ENCODE measurements at regions not wholly inside any gene's neighbourhood (a gene's known extent, or its start where the extent isn't known, plus 50 kb on each side); places are given as distances from the start of the nearest gene placed in this dataset.

GRCh38 chr18:2425426-2426317 lies 145.6 kb downstream of the METTL4 start:
- DNase-seq (ENCODE audit: low read depth) = no peak

DNA sequence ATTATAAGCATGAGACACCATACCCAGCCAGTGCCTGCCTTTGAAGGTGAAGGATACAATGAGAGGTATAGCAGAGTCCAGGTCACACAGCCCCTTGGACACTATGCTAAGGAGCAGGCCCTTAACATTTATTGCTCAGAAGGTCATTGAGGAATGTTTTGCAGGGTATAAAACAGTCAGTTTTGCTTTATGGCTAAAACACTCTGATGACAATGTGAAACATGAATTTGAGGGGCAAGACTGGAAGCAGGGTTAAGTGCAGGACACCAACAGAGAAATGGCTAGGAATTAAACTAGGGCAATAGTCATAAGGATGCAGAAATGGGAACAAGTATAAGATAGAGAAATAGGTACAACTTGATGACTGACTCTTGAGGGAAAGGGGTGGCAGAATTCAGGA lies 141.1 kb downstream of the METTL4 start:
- DNase-seq (ENCODE audit: low read depth) = no peak

DNA sequence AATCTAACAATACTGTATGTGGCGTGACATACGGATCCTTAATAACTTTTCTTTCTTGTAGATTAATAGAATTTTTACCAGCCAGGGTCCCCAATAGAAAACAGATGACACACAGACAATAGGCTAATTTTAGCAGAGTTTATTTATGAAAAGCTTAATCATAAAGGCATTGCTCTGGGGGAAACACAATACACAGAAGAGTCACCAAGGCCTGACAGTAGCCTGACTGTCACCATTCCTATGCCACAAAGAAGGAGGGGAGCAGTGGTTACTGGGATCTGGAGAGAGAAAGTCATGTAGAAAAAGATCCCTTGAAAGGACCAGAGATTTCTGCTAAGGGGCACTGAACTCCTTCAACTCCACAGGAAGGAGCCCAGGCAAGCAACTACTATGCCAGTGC lies 139.5 kb downstream of the METTL4 start:
- DNase-seq (ENCODE audit: low read depth) = no peak

DNA sequence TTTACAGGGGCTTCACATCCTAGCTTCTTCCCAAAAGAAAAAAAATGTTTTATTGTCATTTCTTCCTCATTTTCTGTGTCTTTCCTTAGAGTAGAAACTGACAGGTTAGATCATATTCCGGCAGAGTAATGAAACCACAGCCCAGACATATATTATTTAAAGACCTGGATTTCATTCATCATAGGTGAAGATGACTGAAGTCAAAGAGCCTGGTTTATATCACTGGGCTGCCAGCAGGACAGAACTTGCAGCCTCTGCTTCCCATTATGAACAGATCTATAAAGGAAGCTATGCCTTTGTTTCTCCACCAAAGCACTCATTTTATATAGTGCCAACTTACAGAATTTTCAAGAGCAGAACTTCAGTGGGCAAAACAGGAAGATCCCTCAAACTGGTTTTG lies 137.9 kb downstream of the METTL4 start:
- no peak for DNase-seq (ENCODE audit: low read depth)

- no peak for DNase-seq (ENCODE audit: low read depth)
Measured at GRCh38 chr18:2441544-2441943, 129.8 kb downstream of the METTL4 start.

GRCh38 chr18:2442006-2442405 lies 129.3 kb downstream of the METTL4 start:
- no peak for DNase-seq (ENCODE audit: low read depth)

GRCh38 chr18:2442726-2443275 lies 128.5 kb downstream of the METTL4 start:
- no peak for DNase-seq (ENCODE audit: low read depth)

- DNase-seq (ENCODE audit: low read depth) = no peak
Measured at GRCh38 chr18:2444201-2444875, 127.0 kb downstream of the METTL4 start.

DNA sequence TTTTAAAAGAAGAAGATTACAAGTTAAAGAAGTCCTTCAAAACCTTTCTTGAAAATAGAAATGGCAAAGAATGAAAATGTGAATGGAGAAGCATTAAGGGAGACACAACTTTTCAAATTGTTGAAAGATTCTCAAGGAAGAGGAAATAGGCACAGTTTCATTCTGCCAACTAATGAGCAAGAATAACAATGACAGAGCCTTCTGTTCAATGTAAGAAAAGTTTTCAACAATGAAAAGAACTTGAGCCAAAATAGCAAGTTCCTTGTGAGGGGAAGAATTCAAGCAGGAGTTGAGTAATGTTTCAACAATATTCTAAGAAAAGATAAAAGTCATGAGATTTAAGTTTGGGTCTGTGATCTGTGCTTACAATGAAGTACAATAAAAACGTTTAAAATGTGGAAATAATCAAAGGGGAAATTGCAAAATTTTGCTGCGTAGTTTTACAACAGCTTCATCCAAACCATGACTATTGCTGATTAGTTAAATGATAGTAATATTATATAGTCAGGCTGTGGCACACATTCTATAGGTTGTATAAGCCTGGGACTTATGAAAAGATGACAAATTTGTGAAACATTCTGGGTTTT lies 122.6 kb downstream of the METTL4 start:
- no peak for DNase-seq (ENCODE audit: low read depth)

DNA sequence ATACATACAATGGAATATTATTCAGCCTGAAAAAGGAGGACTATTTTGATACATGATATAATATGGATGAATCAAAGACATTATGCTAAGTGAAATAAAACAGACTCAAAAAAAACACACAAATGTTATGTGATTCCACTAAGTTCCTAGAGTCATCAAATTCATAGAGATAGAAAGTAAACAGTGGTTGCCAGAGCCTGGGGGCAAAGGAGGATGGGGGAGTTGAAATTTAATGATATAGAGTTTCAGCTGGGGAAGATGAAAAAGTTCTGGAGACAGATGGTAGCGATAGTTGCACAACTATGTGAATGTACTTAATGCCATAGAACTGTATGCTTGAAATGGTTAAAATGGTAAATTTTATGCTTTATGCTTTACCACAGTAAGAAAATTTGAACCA lies 119.7 kb downstream of the METTL4 start:
- no peak for DNase-seq (ENCODE audit: low read depth)

DNA sequence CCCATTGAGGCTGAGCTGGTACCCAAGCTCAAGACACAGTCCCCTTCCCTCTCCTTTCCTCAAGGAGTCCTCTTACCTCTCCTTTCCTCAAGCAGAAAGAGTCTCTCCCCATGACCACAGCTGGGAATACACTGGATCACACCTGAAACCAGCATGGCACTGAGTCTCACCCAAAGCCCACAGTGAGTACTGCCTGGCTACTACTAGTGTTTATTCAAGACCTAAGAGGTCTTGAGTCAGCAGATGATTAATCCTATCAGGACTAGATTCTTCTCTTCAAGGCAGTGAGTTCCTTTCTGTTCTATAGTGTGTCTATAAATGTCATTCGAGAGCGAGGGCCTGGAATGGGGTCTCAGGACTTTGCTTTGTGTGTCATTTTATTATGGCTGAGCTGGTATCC lies 111.4 kb downstream of the METTL4 start:
- no peak for DNase-seq (ENCODE audit: low read depth)

DNA sequence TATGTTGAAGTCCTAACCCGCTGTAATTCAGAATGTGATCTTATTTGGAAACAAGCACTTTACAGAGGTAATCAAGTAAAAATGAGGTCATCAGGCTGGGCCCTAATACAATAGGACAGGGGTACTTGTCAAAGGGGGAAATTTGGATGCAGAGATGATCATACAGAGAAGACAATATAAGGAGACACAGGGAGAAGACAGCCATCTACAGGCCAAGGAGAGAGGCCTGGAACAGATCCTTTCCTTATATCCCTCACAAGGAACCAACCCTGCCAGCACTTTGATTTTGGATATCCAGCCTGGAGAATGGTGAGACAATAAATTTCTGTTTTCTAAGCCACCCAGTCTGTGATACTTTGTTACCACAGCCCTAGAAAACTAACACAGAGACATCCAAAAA lies 104.3 kb downstream of the METTL4 start:
- no peak for DNase-seq (ENCODE audit: low read depth)

- no peak for DNase-seq (ENCODE audit: low read depth)
Measured at GRCh38 chr18:2468051-2468450, 103.3 kb downstream of the METTL4 start.

DNA sequence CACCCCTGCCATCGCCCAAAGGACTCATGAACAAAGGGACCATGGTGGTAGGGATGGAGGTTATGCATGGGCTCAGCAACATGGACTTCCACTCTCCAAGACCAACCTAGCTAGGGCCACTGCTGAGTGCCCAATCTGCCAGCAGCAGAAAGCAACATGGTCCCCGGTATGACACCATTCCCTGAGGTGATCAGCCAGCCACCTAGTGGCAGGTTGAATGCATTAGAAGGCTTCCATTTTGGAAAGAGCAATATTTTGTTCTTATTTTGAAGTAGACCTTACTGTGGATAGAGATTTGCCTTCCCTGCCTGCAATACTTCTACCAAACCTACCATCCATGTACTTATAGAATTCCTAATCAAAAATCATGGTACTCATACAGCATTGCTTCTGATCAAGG lies 99.8 kb downstream of the METTL4 start:
- no peak for DNase-seq (ENCODE audit: low read depth)

DNA sequence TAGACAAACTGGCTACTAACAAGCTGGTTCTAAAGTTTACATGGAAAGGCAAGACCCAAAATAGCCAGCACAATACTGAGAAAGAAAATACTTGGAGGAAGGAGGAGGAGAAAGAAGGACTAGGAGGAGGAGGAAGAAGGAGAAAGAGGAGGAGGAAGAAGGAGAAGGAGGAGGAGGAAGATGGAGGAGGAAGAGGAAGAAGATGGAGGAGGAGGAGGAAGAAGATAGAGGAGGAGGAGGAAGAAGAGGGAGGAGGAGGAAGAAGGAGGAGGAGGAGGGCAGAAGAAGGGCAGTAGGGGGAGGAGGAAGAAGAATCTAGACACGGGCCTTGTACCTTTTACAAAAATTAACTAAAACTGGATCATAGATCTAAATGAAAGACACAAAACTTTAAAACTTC lies 92.6 kb downstream of the METTL4 start:
- no peak for DNase-seq (ENCODE audit: low read depth)

DNA sequence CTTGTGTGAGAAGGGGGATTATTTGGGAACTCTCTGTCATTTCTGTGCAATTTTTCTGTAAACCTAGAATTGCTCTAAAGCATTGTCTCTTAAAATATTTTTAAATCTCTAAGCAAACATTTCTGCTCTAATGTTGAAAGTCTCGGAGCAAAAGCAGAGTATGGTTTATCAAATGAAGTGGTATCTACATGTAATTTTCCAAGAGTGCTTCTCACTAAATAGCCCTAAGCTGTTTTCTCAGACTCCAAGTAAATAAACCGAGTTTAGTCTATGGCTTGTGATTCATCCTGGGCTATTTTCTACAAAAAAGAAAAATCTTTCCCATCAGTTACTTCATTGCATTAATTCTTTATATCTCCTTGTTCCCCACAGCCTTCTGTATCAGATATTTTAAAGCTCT lies 90.8 kb downstream of the METTL4 start:
- no peak for DNase-seq (ENCODE audit: low read depth)

GRCh38 chr18:2482706-2483475 lies 88.4 kb downstream of the METTL4 start:
- no peak for DNase-seq (ENCODE audit: low read depth)

DNA sequence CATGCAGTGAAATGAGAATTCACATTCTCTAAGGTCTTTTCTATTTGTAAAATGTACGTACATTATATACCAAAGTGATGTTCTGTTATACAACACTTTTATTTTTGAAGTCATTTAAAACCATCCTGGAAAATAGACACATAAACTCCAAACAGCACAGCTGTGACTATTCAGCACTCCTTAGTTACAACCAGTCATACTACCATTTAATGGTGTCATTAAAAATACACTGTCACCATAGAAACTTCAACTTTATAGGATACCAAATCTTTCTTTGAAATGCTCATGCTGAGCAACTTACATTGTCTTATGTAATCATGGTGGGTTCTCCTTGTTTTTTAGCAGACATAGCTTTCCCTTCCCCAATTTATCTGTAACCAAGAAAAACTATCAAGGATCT lies 85.3 kb downstream of the METTL4 start:
- DNase-seq (ENCODE audit: low read depth) = no peak

DNA sequence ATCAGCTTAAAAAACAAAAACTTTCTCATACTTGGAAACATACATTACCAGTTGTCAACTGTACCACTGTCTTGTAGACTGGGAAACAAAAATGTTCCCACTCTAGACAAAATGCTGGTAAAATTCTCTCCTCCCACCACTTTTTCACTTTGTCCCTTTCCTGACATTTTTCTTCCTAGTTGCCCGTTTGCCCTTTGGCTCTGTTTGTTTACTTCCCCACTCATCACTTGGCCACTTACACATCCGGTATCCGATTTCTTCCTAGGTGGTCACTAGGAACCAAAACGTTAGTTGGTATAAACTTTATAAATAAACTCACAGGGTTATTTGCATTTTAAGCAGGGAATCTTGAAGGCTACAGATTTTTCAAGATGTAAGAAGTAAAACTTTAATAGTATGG lies 84.9 kb downstream of the METTL4 start:
- no peak for DNase-seq (ENCODE audit: low read depth)
